ENCODE measurements at regions not wholly inside any gene's neighbourhood (a gene's known extent, or its start where the extent isn't known, plus 50 kb on each side); places are given as distances from the start of the nearest gene placed in this dataset.
"Not testable (repeated sequence)": the region's sequence is repeated elsewhere in the genome, so short reads cannot be mapped to it uniquely, and the experiment has no call there.

DNA sequence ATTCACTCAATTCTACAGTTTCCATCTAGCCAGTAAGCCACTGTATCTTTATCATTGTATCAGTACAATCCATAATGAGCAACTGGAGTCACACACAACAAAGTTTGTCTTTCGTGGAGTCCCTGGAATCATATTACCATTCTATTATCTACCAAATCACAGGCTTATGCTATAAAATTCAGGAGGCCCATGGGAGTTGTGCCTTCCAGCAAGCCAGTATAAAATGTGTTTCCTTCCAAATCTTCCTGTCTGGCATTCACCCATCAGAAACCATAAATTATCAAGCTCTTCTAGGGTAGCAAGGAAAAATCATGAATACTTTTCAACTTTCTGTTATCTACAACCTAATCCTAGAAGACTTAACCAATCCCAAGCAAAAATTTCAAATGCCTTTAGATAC lies 1383.3 kb upstream of the PCDH7 start:
- no peaks in the 10 kb centered on the region for H3K9me3 ChIP-seq (ENCODE audit: control insufficient read depth in 3 of 3, low read length in 3 of 3)
- H3K36me3 ChIP-seq (ENCODE audit: control insufficient read depth in 3 of 3, insufficient read depth in 3 of 3, low read length in 3 of 3), result no peaks in the 10 kb centered on the region
- H3K9ac ChIP-seq (ENCODE audit: low read depth in 1 of 3, low read length in 3 of 3), result no peak overlapping the region

DNA sequence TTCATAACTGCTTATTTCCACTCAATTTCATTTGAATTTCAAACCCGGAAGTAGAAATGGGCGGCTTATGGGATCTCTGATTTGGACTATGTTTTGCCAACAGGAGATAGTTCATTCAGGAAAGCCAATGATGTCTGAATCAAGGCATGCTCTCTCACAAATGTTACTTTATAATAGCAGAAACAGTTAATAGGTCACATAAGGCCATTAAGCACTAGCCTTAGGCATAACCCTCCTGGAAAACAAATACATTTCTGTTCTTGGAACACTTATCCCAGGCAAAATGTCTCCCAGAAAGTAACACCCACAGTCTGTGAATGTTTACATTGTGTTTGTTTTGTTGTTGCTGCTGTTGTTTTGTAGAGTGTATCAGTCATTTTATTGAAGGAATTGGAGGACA lies 1347.2 kb upstream of the PCDH7 start:
- H3K4me1 ChIP-seq (ENCODE audit: control insufficient read depth in 3 of 3, insufficient read depth in 3 of 3, low read length in 3 of 3), result no peaks in the 10 kb centered on the region
- no peak overlapping the region for H3K4me3 ChIP-seq (ENCODE audit: low read length in 3 of 3)
- H3K36me3 ChIP-seq (ENCODE audit: control insufficient read depth in 3 of 3, insufficient read depth in 3 of 3, low read length in 3 of 3), result no peaks in the 10 kb centered on the region
- no peak overlapping the region for H3K9ac ChIP-seq (ENCODE audit: low read depth in 1 of 3, low read length in 3 of 3)
- H3K9me3 ChIP-seq (ENCODE audit: control insufficient read depth in 3 of 3, low read length in 3 of 3), result no peaks in the 10 kb centered on the region
- no peaks in the 10 kb centered on the region for H3K27me3 ChIP-seq (ENCODE audit: control insufficient read depth in 3 of 3, insufficient read depth in 3 of 3, low read length in 3 of 3)
- H3K27ac ChIP-seq (ENCODE audit: low read depth, low read length), result no peak overlapping the region

More for the DNA sequence above, 1383.3 kb upstream of the PCDH7 start:
- no peaks in the 10 kb centered on the region for H3K27me3 ChIP-seq (ENCODE audit: control insufficient read depth in 3 of 3, insufficient read depth in 3 of 3, low read length in 3 of 3)
- no peak overlapping the region for H3K27ac ChIP-seq (ENCODE audit: low read depth, low read length)
- H3K4me1 ChIP-seq (ENCODE audit: control insufficient read depth in 3 of 3, insufficient read depth in 3 of 3, low read length in 3 of 3), result no peaks in the 10 kb centered on the region
- no peak overlapping the region for H3K4me3 ChIP-seq (ENCODE audit: low read length in 3 of 3)

- Histone ChIP-seq H3K9ac (ENCODE audit: low read depth in 1 of 3, low read length in 3 of 3) (no peak overlapping the region), H3K27me3 (ENCODE audit: control insufficient read depth in 3 of 3, insufficient read depth in 3 of 3, low read length in 3 of 3) (no peaks in the 10 kb centered on the region), H3K27ac (ENCODE audit: low read depth, low read length) (no peak overlapping the region), H3K4me3 (ENCODE audit: low read length in 3 of 3) (no peak overlapping the region), H3K36me3 (ENCODE audit: control insufficient read depth in 3 of 3, insufficient read depth in 3 of 3, low read length in 3 of 3) (no peaks in the 10 kb centered on the region), H3K4me1 (ENCODE audit: control insufficient read depth in 3 of 3, insufficient read depth in 3 of 3, low read length in 3 of 3) (no peaks in the 10 kb centered on the region), H3K9me3 (ENCODE audit: control insufficient read depth in 3 of 3, low read length in 3 of 3) (no peaks in the 10 kb centered on the region)
Measured at GRCh38 chr4:29375716-29376115, 1344.5 kb upstream of the PCDH7 start.

GRCh38 chr4:29378237-29378636 lies 1341.9 kb upstream of the PCDH7 start:
- H3K27ac ChIP-seq (ENCODE audit: low read depth, low read length); H3K9me3 ChIP-seq (ENCODE audit: control insufficient read depth in 3 of 3, low read length in 3 of 3); H3K9ac ChIP-seq (ENCODE audit: low read depth in 1 of 3, low read length in 3 of 3); H3K4me1 ChIP-seq (ENCODE audit: control insufficient read depth in 3 of 3, insufficient read depth in 3 of 3, low read length in 3 of 3); H3K27me3 ChIP-seq (ENCODE audit: control insufficient read depth in 3 of 3, insufficient read depth in 3 of 3, low read length in 3 of 3); H3K36me3 ChIP-seq (ENCODE audit: control insufficient read depth in 3 of 3, insufficient read depth in 3 of 3, low read length in 3 of 3); H3K4me3 ChIP-seq (ENCODE audit: low read length in 3 of 3): not testable (repeated sequence)

- no peak overlapping the region for H3K27ac ChIP-seq (ENCODE audit: low read depth, low read length)
- H3K4me1 ChIP-seq (ENCODE audit: control insufficient read depth in 3 of 3, insufficient read depth in 3 of 3, low read length in 3 of 3), result no peaks in the 10 kb centered on the region
- H3K36me3 ChIP-seq (ENCODE audit: control insufficient read depth in 3 of 3, insufficient read depth in 3 of 3, low read length in 3 of 3), result no peaks in the 10 kb centered on the region
- no peak overlapping the region for H3K4me3 ChIP-seq (ENCODE audit: low read length in 3 of 3)
- H3K27me3 ChIP-seq (ENCODE audit: control insufficient read depth in 3 of 3, insufficient read depth in 3 of 3, low read length in 3 of 3), result no peaks in the 10 kb centered on the region
- H3K9ac ChIP-seq (ENCODE audit: low read depth in 1 of 3, low read length in 3 of 3), result no peak overlapping the region
- H3K9me3 ChIP-seq (ENCODE audit: control insufficient read depth in 3 of 3, low read length in 3 of 3), result no peaks in the 10 kb centered on the region
Measured at GRCh38 chr4:29390921-29391320, 1329.2 kb upstream of the PCDH7 start.

DNA sequence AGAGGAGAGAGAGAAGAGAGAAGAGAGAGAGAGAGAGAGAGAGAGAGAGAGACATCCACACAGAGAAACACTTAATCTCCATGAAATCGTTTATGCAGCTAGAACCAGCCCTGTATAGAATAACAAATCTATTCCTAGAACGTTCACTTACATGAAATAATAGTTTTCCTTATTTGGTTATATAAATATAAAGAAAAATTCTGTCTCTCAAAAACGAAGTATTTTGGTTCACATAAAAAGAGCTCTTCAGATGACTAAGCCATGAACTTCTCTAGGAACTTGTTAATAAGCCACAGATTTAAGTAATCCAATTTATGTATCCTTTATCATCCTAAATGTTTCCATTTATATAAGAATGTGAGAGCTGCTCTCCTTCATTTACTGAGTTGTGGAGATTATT lies 1315.1 kb upstream of the PCDH7 start:
- Histone ChIP-seq H3K27ac (ENCODE audit: low read depth, low read length) (no peak overlapping the region), H3K9ac (ENCODE audit: low read depth in 1 of 3, low read length in 3 of 3) (no peak overlapping the region), H3K4me3 (ENCODE audit: low read length in 3 of 3) (no peak overlapping the region)

DNA sequence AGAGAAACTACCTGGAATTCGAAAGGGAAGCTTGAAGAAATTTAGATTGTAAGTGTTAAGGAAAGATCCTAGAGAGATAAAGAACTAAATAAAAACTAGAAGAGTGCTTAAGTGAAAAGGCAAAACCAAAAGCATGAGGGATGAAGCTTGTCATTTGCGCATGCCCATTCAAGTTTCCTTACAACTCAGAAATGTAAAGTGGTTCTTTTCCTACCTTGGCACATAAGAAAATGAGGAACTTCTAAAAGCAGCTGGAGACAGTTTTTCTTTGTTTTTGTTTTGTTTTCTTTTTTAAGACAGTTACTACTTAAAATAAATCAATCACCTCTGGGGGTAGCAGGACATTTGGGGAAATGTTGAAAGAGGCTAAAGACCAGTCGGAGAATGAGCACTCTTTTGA lies 1304.4 kb upstream of the PCDH7 start:
- Histone ChIP-seq H3K27ac (ENCODE audit: low read depth, low read length) (no peak overlapping the region), H3K9me3 (ENCODE audit: control insufficient read depth in 3 of 3, low read length in 3 of 3) (no peaks in the 10 kb centered on the region), H3K9ac (ENCODE audit: low read depth in 1 of 3, low read length in 3 of 3) (no peak overlapping the region), H3K27me3 (ENCODE audit: control insufficient read depth in 3 of 3, insufficient read depth in 3 of 3, low read length in 3 of 3) (no peaks in the 10 kb centered on the region), H3K4me1 (ENCODE audit: control insufficient read depth in 3 of 3, insufficient read depth in 3 of 3, low read length in 3 of 3) (no peaks in the 10 kb centered on the region), H3K4me3 (ENCODE audit: low read length in 3 of 3) (no peak overlapping the region), H3K36me3 (ENCODE audit: control insufficient read depth in 3 of 3, insufficient read depth in 3 of 3, low read length in 3 of 3) (no peaks in the 10 kb centered on the region)

More for the DNA sequence above, 1315.1 kb upstream of the PCDH7 start:
- no peaks in the 10 kb centered on the region for H3K9me3 ChIP-seq (ENCODE audit: control insufficient read depth in 3 of 3, low read length in 3 of 3)
- H3K27me3 ChIP-seq (ENCODE audit: control insufficient read depth in 3 of 3, insufficient read depth in 3 of 3, low read length in 3 of 3), result no peaks in the 10 kb centered on the region
- H3K4me1 ChIP-seq (ENCODE audit: control insufficient read depth in 3 of 3, insufficient read depth in 3 of 3, low read length in 3 of 3), result no peaks in the 10 kb centered on the region
- no peaks in the 10 kb centered on the region for H3K36me3 ChIP-seq (ENCODE audit: control insufficient read depth in 3 of 3, insufficient read depth in 3 of 3, low read length in 3 of 3)

DNA sequence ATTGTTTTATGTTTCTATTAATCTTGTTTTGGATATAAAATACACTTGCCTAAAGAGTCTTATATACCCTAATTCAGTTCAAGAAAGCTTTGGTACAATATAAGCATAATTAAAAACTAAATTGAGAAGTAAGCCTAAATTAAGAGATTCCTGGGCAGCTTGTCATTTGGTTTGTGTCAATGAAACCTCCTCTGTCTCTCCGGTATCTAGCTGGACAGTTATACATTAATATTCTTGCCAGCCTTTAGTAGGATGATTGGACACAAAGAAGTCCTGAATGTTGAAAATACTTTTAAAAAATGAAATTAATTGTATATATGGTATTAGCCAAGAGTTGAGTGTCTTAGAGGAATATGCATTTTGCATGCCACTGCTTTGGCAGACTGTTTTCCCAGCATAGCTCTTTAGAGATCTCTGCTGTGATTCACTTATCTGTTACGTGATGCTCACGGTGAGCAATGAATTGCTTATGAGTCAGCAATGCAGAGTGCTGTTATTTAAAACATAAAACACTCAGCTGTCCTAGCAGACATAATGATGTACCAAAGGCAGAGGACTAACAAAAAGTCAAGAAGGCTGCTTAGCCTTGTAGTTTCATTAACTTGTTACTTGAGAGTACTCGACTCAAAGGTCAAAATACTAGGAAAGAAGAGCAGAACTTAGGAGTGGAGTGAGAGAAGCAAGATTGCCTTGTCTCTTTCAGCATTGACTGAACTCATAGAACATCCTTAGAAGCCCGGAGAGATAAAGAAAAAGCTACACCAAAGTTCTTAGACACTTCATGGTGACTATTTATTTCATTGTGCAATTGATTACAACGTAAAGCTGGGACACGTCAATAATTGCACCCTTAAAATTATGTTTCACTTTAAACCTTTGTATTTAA lies 1296.1 kb upstream of the PCDH7 start:
- Histone ChIP-seq H3K4me1 (ENCODE audit: control insufficient read depth in 3 of 3, insufficient read depth in 3 of 3, low read length in 3 of 3) (no peaks in the 10 kb centered on the region), H3K4me3 (ENCODE audit: low read length in 3 of 3) (no peak overlapping the region), H3K27me3 (ENCODE audit: control insufficient read depth in 3 of 3, insufficient read depth in 3 of 3, low read length in 3 of 3) (no peaks in the 10 kb centered on the region), H3K9ac (ENCODE audit: low read depth in 1 of 3, low read length in 3 of 3) (no peak overlapping the region), H3K9me3 (ENCODE audit: control insufficient read depth in 3 of 3, low read length in 3 of 3) (no peaks in the 10 kb centered on the region), H3K27ac (ENCODE audit: low read depth, low read length) (no peak overlapping the region), H3K36me3 (ENCODE audit: control insufficient read depth in 3 of 3, insufficient read depth in 3 of 3, low read length in 3 of 3) (no peaks in the 10 kb centered on the region)

- H3K9ac ChIP-seq (ENCODE audit: low read depth in 1 of 3, low read length in 3 of 3), result no peak overlapping the region
- H3K27ac ChIP-seq (ENCODE audit: low read depth, low read length), result no peak overlapping the region
- no peak overlapping the region for H3K4me3 ChIP-seq (ENCODE audit: low read length in 3 of 3)
- H3K4me1 ChIP-seq (ENCODE audit: control insufficient read depth in 3 of 3, insufficient read depth in 3 of 3, low read length in 3 of 3), result no peaks in the 10 kb centered on the region
- no peaks in the 10 kb centered on the region for H3K9me3 ChIP-seq (ENCODE audit: control insufficient read depth in 3 of 3, low read length in 3 of 3)
- H3K36me3 ChIP-seq (ENCODE audit: control insufficient read depth in 3 of 3, insufficient read depth in 3 of 3, low read length in 3 of 3), result no peaks in the 10 kb centered on the region
- H3K27me3 ChIP-seq (ENCODE audit: control insufficient read depth in 3 of 3, insufficient read depth in 3 of 3, low read length in 3 of 3), result no peaks in the 10 kb centered on the region
Measured at GRCh38 chr4:29453303-29453820, 1266.8 kb upstream of the PCDH7 start.

DNA sequence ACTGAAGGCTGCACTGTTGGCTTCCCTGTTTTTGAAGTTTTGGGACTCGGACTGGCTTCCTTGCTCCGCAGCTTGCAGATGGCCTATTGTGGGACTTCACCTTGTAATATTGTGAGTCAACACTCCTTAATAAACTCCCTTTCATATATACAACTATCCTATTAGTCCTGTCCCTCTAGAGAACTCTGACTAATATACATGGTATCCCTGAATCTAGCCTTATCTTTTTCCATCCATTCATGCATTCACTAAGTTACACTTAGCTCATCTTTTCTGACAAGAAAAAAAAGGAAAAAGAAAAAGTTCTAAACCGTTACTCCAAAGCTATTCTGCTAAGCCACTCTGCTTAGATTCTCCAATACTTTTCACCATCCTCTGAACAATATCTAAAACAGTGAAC lies 1260.2 kb upstream of the PCDH7 start:
- H3K4me1 ChIP-seq (ENCODE audit: control insufficient read depth in 3 of 3, insufficient read depth in 3 of 3, low read length in 3 of 3), result no peaks in the 10 kb centered on the region
- H3K4me3 ChIP-seq (ENCODE audit: low read length in 3 of 3), result no peak overlapping the region
- H3K9me3 ChIP-seq (ENCODE audit: control insufficient read depth in 3 of 3, low read length in 3 of 3), result no peaks in the 10 kb centered on the region
- no peak overlapping the region for H3K9ac ChIP-seq (ENCODE audit: low read depth in 1 of 3, low read length in 3 of 3)
- H3K27me3 ChIP-seq (ENCODE audit: control insufficient read depth in 3 of 3, insufficient read depth in 3 of 3, low read length in 3 of 3), result no peaks in the 10 kb centered on the region
- no peak overlapping the region for H3K27ac ChIP-seq (ENCODE audit: low read depth, low read length)
- no peaks in the 10 kb centered on the region for H3K36me3 ChIP-seq (ENCODE audit: control insufficient read depth in 3 of 3, insufficient read depth in 3 of 3, low read length in 3 of 3)
